Upper lobe of left lung (tissue), 4 donors: ENCODE measurements at regions not wholly inside any gene's neighbourhood (a gene's known extent, or its start where the extent isn't known, plus 50 kb on each side); places are given as distances from the start of the nearest gene placed in this dataset.

Source experiments
- CTCF ChIP-seq, 6 experiments: fragments of 450-650 bp in 4 of 6; fragments of 200-600 bp in 2 of 6; sonication (generic) in 2 of 6; IDR thresholded peaks; one replicate each; pipeline ENCODE4 v1.5.1; 2016 to 2019; ENCODE audit warnings: antibody characterized with exemption in 6 of 6
- POLR2A ChIP-seq, 4 donors: fragments of 450-650 bp; IDR thresholded peaks; one replicate each; pipeline ENCODE4 v1.5.1; 2016 to 2017; ENCODE audit warnings: antibody characterized with exemption in 4 of 4, mild to moderate bottlenecking in 2 of 4

GRCh38 chr4:56142088-56142487 is 193.3 kb downstream of the CEP135 start:
- TF ChIP-seq CTCF (IDR thresholded peaks at IDR 0.05) (no peak), POLR2A (IDR thresholded peaks at IDR 0.05) (no peak)
